AG09309 (cell line): ENCODE measurements at regions not wholly inside any gene's neighbourhood (a gene's known extent, or its start where the extent isn't known, plus 50 kb on each side); places are given as distances from the start of the nearest gene placed in this dataset.

Experiments
- DNase-seq: peaks from one replicate; pipeline ENCODE4 v3.0.0-alpha.2; 2010; ENCODE audit warnings: low read depth
- H3K4me3 ChIP-seq: 2 replicates; pipeline ENCODE4 v1.5.1; 2011; ENCODE audit warnings: mild to moderate bottlenecking, low read depth, low read length, moderate library complexity; ENCODE audit not compliant: control insufficient read depth
- CTCF ChIP-seq: IDR thresholded peaks from 2 replicates; pipeline ENCODE4 v1.5.1; 2011; ENCODE audit warnings: mild to moderate bottlenecking, low read depth, low read length, inconsistent platforms; ENCODE audit not compliant: insufficient read depth, control insufficient read depth; ENCODE audit errors: missing control alignments

GRCh38 chr13:70457474-70457873 lies 349.2 kb upstream of the KLHL1 start:
- TF ChIP-seq CTCF: no peak
- DNase-seq: no peak
- no peak overlapping the region for H3K4me3 ChIP-seq

GRCh38 chr13:70448820-70449219 lies 340.6 kb upstream of the KLHL1 start:
- TF ChIP-seq CTCF: no peak
- no peak for DNase-seq
- no peak overlapping the region for H3K4me3 ChIP-seq

GRCh38 chr13:70432276-70432805 lies 324.1 kb upstream of the KLHL1 start:
- no peak for TF ChIP-seq CTCF
- DNase-seq: no peak
- H3K4me3 ChIP-seq: no peak overlapping the region

- TF ChIP-seq CTCF: no peak
- DNase-seq: no peak
- H3K4me3 ChIP-seq: no peak overlapping the region
These were observed 322.0 kb upstream of the KLHL1 start for GRCh38 chr13:70430256-70430655.

- DNase-seq: no peak
- no peak overlapping the region for H3K4me3 ChIP-seq
- no peak for TF ChIP-seq CTCF
These were observed 316.7 kb upstream of the KLHL1 start for GRCh38 chr13:70424928-70425327.

GRCh38 chr13:70424428-70424827 lies 316.2 kb upstream of the KLHL1 start:
- no peak for DNase-seq
- TF ChIP-seq CTCF: no peak
- no peak overlapping the region for H3K4me3 ChIP-seq

GRCh38 chr13:70415136-70415535 lies 306.9 kb upstream of the KLHL1 start:
- TF ChIP-seq CTCF: no peak

More at GRCh38 chr13:70415136-70415535, 306.9 kb upstream of the KLHL1 start:
- no peak for DNase-seq
- no peak overlapping the region for H3K4me3 ChIP-seq
